Ascending aorta (tissue), 2 donors: ENCODE measurements at regions not wholly inside any gene's neighbourhood (a gene's known extent, or its start where the extent isn't known, plus 50 kb on each side); places are given as distances from the start of the nearest gene placed in this dataset.
"Not testable (repeated sequence)": the region's sequence is repeated elsewhere in the genome, so short reads cannot be mapped to it uniquely, and the experiment has no call there.

Source experiments
- DNase-seq, 2 donors: peaks; one replicate each; pipeline ENCODE4 v3.0.0-alpha.2; 2019; ENCODE audit warnings: low spot score in 2 of 2
- H3K27ac ChIP-seq, 2 donors: fragments of 200-600 bp; sonication (generic); one replicate each; pipeline ENCODE4 v1.5.1; 2016 to 2017; ENCODE audit warnings: mild to moderate bottlenecking in 1 of 2
- H3K27me3 ChIP-seq: fragments of 200-600 bp; sonication (generic); one replicate; pipeline ENCODE4 v1.5.1; 2017
- H3K36me3 ChIP-seq, 2 donors: fragments of 200-600 bp; sonication (generic); one replicate each; pipeline ENCODE4 v1.5.1; 2016
- H3K4me1 ChIP-seq, 2 donors: fragments of 200-600 bp; sonication (generic); one replicate each; pipeline ENCODE4 v1.5.1; 2016 to 2017; ENCODE audit warnings: mild to moderate bottlenecking in 1 of 2
- H3K4me3 ChIP-seq, 2 donors: fragments of 200-600 bp; sonication (generic); one replicate each; pipeline ENCODE4 v1.5.1; 2016 to 2017; ENCODE audit warnings: mild to moderate bottlenecking in 1 of 2
- H3K9me3 ChIP-seq, 2 donors: fragments of 200-600 bp; sonication (generic); one replicate each; pipeline ENCODE4 v1.5.1; 2016
- intact Hi-C: fragments of 100-400 bp; cut with DNase I; formaldehyde crosslinking; loops from one replicate; pipeline ENCODE4 v1.15.1; 2023
- TF ChIP-seq, protein P1 (sequence below), 3 experiments: fragments of 200-600 bp in 2 of 3; fragments of 450-650 bp in 1 of 3; sonication (generic) in 2 of 3; IDR thresholded peaks; one replicate each; pipeline ENCODE4 v1.5.1; 2016 to 2019; ENCODE audit warnings: antibody characterized with exemption in 3 of 3, mild to moderate bottlenecking in 1 of 3, moderate library complexity in 1 of 3

DNA sequence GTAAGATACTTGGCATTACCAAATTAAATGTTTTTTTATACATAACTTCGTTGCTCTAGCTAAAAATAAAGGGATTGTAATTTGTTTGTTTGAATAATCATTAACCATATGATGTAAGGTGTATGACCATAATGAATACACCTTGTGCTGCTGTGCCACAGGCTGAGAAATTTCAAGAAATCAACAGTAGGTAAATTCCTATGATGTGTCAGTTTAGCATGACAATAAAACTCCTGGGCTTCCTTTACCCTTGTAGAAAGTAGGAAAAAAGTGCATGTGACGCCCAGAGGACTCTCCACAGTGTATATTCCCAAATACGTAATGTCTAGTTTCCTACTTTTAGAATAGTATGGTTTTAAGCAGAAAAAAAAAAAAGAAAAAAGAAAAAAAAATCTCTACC is 208.1 kb downstream of the SATB1 start:
- H3K9me3 ChIP-seq = no peaks in the 10 kb centered on the region
- no peak for DNase-seq
- intact Hi-C loops = no loop called here
- H3K4me1 ChIP-seq = no peaks in the 10 kb centered on the region
- H3K4me3 ChIP-seq = no peak overlapping the region
- no peaks in the 10 kb centered on the region for H3K36me3 ChIP-seq
- TF ChIP-seq, protein P1, sequence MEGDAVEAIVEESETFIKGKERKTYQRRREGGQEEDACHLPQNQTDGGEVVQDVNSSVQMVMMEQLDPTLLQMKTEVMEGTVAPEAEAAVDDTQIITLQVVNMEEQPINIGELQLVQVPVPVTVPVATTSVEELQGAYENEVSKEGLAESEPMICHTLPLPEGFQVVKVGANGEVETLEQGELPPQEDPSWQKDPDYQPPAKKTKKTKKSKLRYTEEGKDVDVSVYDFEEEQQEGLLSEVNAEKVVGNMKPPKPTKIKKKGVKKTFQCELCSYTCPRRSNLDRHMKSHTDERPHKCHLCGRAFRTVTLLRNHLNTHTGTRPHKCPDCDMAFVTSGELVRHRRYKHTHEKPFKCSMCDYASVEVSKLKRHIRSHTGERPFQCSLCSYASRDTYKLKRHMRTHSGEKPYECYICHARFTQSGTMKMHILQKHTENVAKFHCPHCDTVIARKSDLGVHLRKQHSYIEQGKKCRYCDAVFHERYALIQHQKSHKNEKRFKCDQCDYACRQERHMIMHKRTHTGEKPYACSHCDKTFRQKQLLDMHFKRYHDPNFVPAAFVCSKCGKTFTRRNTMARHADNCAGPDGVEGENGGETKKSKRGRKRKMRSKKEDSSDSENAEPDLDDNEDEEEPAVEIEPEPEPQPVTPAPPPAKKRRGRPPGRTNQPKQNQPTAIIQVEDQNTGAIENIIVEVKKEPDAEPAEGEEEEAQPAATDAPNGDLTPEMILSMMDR (IDR thresholded peaks at IDR 0.05) = no peak
- no peak overlapping the region for H3K27ac ChIP-seq
- no peaks in the 10 kb centered on the region for H3K27me3 ChIP-seq

DNA sequence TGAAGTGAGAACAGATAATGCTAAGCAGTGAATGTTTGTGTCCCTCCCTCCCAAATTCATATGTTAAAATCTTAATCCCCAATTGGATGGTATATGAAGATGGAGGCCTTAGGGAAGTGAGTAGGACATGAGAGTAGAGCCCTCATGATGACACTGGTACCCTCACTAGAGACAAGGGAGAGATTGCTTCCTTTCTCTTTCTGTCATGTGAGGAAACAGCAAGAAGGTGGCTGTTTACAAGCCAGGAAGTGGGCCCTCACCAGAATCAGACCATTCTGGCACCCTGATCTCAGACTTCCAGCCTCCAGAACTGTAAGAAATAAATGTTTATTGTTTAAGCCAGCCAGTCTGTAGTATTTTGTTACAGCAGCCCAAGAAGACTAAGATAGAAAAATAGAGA is 209.5 kb downstream of the SATB1 start:
- TF ChIP-seq, protein P1 (IDR thresholded peaks at IDR 0.05) = no peak
- DNase-seq = no peak
- no peaks in the 10 kb centered on the region for H3K27me3 ChIP-seq
- H3K27ac ChIP-seq = no peak overlapping the region
- H3K4me1 ChIP-seq = no peaks in the 10 kb centered on the region
- intact Hi-C loops = no loop called here
- no peaks in the 10 kb centered on the region for H3K9me3 ChIP-seq
- H3K4me3 ChIP-seq = no peak overlapping the region
- H3K36me3 ChIP-seq = no peaks in the 10 kb centered on the region

DNA sequence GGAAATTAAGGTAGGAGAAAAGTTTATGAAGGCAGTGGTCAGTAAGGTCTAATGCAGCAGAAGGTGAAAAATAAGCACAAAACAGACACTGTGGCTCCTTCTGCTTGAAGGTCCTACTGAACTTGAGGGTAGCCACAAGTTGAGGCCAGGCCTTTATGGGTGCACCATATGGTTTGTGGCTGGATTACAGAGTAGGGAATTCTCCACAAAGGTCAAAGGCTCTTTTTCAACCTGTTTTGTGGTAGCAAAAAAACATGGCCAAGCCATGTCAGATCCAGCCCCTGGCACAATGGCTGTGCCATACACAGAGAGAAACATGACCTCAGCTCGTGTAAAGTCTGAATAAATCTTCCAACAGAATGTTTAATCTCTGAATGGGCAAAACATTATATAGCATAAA is 214.0 kb downstream of the SATB1 start:
- Histone ChIP-seq H3K4me1 (no peaks in the 10 kb centered on the region), H3K9me3 (no peaks in the 10 kb centered on the region), H3K27ac (no peak overlapping the region), H3K4me3 (no peak overlapping the region), H3K36me3 (no peaks in the 10 kb centered on the region), H3K27me3 (no peaks in the 10 kb centered on the region)
- no peak for DNase-seq
- TF ChIP-seq, protein P1 (IDR thresholded peaks at IDR 0.05) = no peak
- intact Hi-C loops = no loop called here

DNA sequence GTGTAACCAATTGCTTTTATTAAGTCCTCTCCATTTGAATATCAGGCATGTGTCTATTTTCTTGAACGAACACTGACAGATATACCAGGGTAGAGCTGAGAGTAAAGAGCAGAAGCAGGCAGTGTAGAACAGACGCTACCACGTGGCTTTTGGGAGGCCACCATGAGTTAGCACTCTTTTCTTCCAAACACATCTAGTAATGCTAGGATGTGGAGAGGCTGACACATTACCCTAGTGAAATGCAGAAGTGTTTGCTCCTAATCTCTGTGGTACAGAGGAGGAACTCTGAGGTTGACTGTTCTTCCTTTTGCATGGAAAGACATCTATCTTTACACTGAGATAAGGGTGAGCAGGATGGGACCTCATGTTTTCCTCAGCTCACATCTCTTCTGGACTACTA is 216.3 kb downstream of the SATB1 start:
- TF ChIP-seq, protein P1 (IDR thresholded peaks at IDR 0.05) = no peak
- Histone ChIP-seq H3K27me3 (no peaks in the 10 kb centered on the region), H3K4me3 (no peak overlapping the region), H3K36me3 (no peaks in the 10 kb centered on the region), H3K9me3 (no peaks in the 10 kb centered on the region), H3K27ac (no peak overlapping the region), H3K4me1 (no peaks in the 10 kb centered on the region)
- DNase-seq = no peak
- intact Hi-C loops = no loop called here

- no peak overlapping the region for H3K27ac ChIP-seq
- H3K27me3 ChIP-seq = no peaks in the 10 kb centered on the region
- H3K4me1 ChIP-seq = no peaks in the 10 kb centered on the region
- no peaks in the 10 kb centered on the region for H3K9me3 ChIP-seq
- DNase-seq = no peak
- TF ChIP-seq, protein P1 (IDR thresholded peaks at IDR 0.05) = no peak
- H3K4me3 ChIP-seq = no peak overlapping the region
- no peaks in the 10 kb centered on the region for H3K36me3 ChIP-seq
- intact Hi-C loops = no loop called here
Observed at GRCh38 chr3:18208091-18208490, 217.0 kb downstream of the SATB1 start.

DNA sequence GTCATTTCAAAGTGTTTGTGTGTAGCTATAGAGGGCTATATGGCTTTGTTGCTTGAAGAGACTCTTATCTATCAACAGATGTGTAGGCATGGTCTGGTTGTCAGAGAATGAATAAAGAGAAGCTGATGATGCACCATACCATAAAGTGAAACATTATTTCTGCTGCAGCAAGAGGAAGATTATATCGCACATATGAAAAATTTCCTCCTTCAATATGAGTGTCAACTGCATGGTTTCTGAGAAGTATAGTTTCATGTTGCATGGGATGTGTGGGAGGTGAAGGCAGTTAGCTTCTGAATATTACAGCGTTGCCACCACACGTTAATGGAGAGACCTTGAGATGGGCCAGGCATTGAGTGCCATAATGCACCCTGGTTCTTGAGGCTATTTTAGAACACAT is 217.9 kb downstream of the SATB1 start:
- no peaks in the 10 kb centered on the region for H3K27me3 ChIP-seq
- no peak for DNase-seq
- no peaks in the 10 kb centered on the region for H3K9me3 ChIP-seq
- H3K4me1 ChIP-seq = no peaks in the 10 kb centered on the region
- TF ChIP-seq, protein P1 (IDR thresholded peaks at IDR 0.05) = no peak
- H3K27ac ChIP-seq = no peak overlapping the region
- intact Hi-C loops = no loop called here
- H3K4me3 ChIP-seq = no peak overlapping the region
- no peaks in the 10 kb centered on the region for H3K36me3 ChIP-seq

DNA sequence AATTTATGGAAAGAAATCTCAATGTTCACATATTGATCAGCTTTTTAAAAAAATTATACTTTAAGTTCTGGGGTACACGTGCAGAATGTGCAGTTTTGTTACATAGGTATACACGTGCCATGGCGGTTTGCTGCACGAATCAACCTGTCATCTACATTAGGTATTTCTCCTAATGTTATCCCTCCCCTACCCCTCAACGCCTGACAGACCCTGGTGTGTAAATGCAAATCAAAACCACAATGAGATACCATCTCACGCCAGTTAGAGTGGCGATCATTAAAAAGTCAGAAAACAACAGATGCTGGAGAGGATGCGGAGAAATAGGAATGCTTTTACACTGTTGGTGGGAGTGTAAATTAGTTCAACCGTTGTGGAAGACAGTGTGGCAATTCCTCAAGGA is 219.4 kb downstream of the SATB1 start:
- H3K27ac ChIP-seq, H3K4me1 ChIP-seq, H3K9me3 ChIP-seq, DNase-seq, H3K4me3 ChIP-seq, H3K27me3 ChIP-seq, intact Hi-C loops, H3K36me3 ChIP-seq: not testable (repeated sequence)
